ENCODE measurements at regions not wholly inside any gene's neighbourhood (a gene's known extent, or its start where the extent isn't known, plus 50 kb on each side); places are given as distances from the start of the nearest gene placed in this dataset.

- Histone ChIP-seq H3K27me3 (no peaks in the 10 kb centered on the region), H3K9me3 (no peaks in the 10 kb centered on the region), H3K36me3 (no peaks in the 10 kb centered on the region), H3K4me1 (peaks cover 0 to 9% (median 0%) of the 10 kb centered on the region in 4 donors), H3K27ac (no peak overlapping the region), H3K4me3 (no peak overlapping the region)
- 35 to 53% (median 43%) methylated on average over 1 of the region's 1 CpG for WGBS, 5 donors
- DNase-seq, result no peak
- intact Hi-C loops (cut with DNase I; ENCODE audit: low total_unique reads), result no loop called here
- TF ChIP-seq EP300 (IDR thresholded peaks at IDR 0.05) (no peak), POLR2AphosphoS5 (IDR thresholded peaks at IDR 0.05) (no peak), POLR2A (IDR thresholded peaks at IDR 0.05) (no peak)
- TF ChIP-seq, protein P1, sequence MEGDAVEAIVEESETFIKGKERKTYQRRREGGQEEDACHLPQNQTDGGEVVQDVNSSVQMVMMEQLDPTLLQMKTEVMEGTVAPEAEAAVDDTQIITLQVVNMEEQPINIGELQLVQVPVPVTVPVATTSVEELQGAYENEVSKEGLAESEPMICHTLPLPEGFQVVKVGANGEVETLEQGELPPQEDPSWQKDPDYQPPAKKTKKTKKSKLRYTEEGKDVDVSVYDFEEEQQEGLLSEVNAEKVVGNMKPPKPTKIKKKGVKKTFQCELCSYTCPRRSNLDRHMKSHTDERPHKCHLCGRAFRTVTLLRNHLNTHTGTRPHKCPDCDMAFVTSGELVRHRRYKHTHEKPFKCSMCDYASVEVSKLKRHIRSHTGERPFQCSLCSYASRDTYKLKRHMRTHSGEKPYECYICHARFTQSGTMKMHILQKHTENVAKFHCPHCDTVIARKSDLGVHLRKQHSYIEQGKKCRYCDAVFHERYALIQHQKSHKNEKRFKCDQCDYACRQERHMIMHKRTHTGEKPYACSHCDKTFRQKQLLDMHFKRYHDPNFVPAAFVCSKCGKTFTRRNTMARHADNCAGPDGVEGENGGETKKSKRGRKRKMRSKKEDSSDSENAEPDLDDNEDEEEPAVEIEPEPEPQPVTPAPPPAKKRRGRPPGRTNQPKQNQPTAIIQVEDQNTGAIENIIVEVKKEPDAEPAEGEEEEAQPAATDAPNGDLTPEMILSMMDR (IDR thresholded peaks at IDR 0.05), result no peak
Measured at GRCh38 chr11:101182467-101182866, 52.9 kb upstream of the PGR start.

- no peak for TF ChIP-seq EP300 (IDR thresholded peaks at IDR 0.05)
- no peak for TF ChIP-seq POLR2AphosphoS5 (IDR thresholded peaks at IDR 0.05)
- TF ChIP-seq, protein P1 (IDR thresholded peaks at IDR 0.05), result no peak
- no peak for TF ChIP-seq POLR2A (IDR thresholded peaks at IDR 0.05)
- H3K27ac ChIP-seq, result no peak overlapping the region
- 60 to 78% (median 70%) methylated on average over 1 of the region's 1 CpG for WGBS, 5 donors
- H3K4me1 ChIP-seq, result no peaks in the 10 kb centered on the region
- no peaks in the 10 kb centered on the region for H3K36me3 ChIP-seq
- intact Hi-C loops (cut with DNase I; ENCODE audit: low total_unique reads), result no loop called here
- no peaks in the 10 kb centered on the region for H3K9me3 ChIP-seq
- H3K4me3 ChIP-seq, result no peak overlapping the region
- no peaks in the 10 kb centered on the region for H3K27me3 ChIP-seq
- no peak for DNase-seq
Measured at GRCh38 chr11:101180481-101180880, 50.9 kb upstream of the PGR start.

Data from stomach (tissue), 8 donors.